Peyer's patch (tissue), 4 donors: ENCODE measurements at regions not wholly inside any gene's neighbourhood (a gene's known extent, or its start where the extent isn't known, plus 50 kb on each side); places are given as distances from the start of the nearest gene placed in this dataset.
"Not testable (repeated sequence)": the region's sequence is repeated elsewhere in the genome, so short reads cannot be mapped to it uniquely, and the experiment has no call there.

Experiments
- DNase-seq, 3 donors: peaks; one replicate each; pipeline ENCODE4 v3.0.0-alpha.2; 2017 to 2019
- H3K27ac ChIP-seq, 4 donors: fragments of 200-600 bp; sonication (generic); one replicate each; pipeline ENCODE4 v1.5.1; 2016 to 2019
- H3K27me3 ChIP-seq, 2 donors: fragments of 200-600 bp; sonication (generic); one replicate each; pipeline ENCODE4 v1.5.1; 2019
- H3K36me3 ChIP-seq, 3 donors: fragments of 200-600 bp; sonication (generic); one replicate each; pipeline ENCODE4 v1.5.1; 2016 to 2019
- H3K4me1 ChIP-seq, 4 donors: fragments of 200-600 bp; sonication (generic); one replicate each; pipeline ENCODE4 v1.5.1; 2016 to 2019
- H3K4me3 ChIP-seq, 4 donors: fragments of 200-600 bp; sonication (generic); 1 replicate in 3 of 4; 2 replicates in 1 of 4; pipeline ENCODE4 v1.5.1; 2016 to 2019; ENCODE audit warnings: mild to moderate bottlenecking in 1 of 4
- H3K9me3 ChIP-seq, 4 donors: fragments of 200-600 bp; sonication (generic); one replicate each; pipeline ENCODE4 v1.5.1; 2016 to 2019; ENCODE audit warnings: mild to moderate bottlenecking in 1 of 4
- POLR2A ChIP-seq, 2 donors: fragments of 450-650 bp; IDR thresholded peaks; one replicate each; pipeline ENCODE4 v1.5.1; 2017; ENCODE audit warnings: antibody characterized with exemption in 2 of 2, mild to moderate bottlenecking in 2 of 2, moderate library complexity in 2 of 2
- TF ChIP-seq, protein P1 (sequence below), 6 experiments: fragments of 450-650 bp in 4 of 6; fragments of 200-600 bp in 2 of 6; sonication (generic) in 1 of 6; IDR thresholded peaks; one replicate each; pipeline ENCODE4 v1.5.1; 2017 to 2019; ENCODE audit warnings: antibody characterized with exemption in 6 of 6, mild to moderate bottlenecking in 3 of 6, moderate library complexity in 1 of 6

DNA sequence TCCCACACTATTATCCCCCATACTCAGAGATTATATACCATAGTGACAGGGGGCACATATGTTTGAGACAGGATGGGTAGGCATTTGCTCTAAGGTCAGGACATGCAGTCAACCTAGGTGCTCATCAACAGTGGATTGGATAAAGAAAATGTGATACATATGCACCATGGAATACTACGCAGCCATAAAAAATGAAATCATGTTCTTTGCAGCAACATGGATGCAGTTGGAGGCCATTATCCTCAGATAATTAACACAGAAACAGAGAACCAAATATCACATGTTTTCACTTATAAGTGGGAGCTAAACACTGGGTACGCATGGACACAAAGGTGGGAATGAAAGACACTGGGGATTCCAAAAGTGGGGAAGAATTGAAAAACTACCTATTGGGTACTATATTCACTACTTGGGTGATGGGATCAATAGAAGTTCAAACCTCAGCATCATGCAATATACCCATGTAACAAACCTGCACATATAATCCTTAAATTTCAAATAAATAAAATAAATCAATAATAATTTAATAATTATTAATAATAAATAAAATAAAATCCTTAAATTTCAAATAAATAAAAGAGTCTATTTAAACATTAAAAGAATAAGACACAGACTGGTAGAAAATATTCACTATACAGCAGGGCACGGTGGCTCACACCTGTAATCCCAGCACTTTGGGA is 160.1 kb upstream of the CNOT2 start:
- H3K9me3 ChIP-seq, result no peaks in the 10 kb centered on the region
- H3K36me3 ChIP-seq, result no peaks in the 10 kb centered on the region
- H3K4me3 ChIP-seq, result no peak overlapping the region
- no peak overlapping the region for H3K27ac ChIP-seq
- H3K27me3 ChIP-seq, result no peaks in the 10 kb centered on the region
- DNase-seq, result no peak
- no peaks in the 10 kb centered on the region for H3K4me1 ChIP-seq
- TF ChIP-seq POLR2A (IDR thresholded peaks at IDR 0.05), result no peak
- TF ChIP-seq, protein P1, sequence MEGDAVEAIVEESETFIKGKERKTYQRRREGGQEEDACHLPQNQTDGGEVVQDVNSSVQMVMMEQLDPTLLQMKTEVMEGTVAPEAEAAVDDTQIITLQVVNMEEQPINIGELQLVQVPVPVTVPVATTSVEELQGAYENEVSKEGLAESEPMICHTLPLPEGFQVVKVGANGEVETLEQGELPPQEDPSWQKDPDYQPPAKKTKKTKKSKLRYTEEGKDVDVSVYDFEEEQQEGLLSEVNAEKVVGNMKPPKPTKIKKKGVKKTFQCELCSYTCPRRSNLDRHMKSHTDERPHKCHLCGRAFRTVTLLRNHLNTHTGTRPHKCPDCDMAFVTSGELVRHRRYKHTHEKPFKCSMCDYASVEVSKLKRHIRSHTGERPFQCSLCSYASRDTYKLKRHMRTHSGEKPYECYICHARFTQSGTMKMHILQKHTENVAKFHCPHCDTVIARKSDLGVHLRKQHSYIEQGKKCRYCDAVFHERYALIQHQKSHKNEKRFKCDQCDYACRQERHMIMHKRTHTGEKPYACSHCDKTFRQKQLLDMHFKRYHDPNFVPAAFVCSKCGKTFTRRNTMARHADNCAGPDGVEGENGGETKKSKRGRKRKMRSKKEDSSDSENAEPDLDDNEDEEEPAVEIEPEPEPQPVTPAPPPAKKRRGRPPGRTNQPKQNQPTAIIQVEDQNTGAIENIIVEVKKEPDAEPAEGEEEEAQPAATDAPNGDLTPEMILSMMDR (IDR thresholded peaks at IDR 0.05), result no peak

DNA sequence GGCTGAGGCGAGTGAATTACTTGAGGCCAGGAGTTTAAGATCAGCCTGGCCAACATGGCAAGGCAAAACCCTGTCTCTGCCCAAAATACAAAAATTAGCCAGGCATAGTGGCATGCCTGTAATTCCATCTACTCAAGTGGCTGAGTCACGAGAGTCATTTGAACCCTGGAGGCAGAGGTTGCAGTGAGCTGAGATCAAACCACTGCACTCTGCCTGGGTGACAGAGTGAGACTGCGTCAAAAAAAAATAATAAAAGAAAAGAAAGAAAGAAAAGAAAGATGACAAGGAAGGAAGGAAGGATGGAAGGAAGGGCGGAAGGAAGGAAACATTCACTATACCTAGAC is 159.6 kb upstream of the CNOT2 start:
- Histone ChIP-seq H3K36me3 (no peaks in the 10 kb centered on the region), H3K4me3 (no peak overlapping the region), H3K27ac (no peak overlapping the region), H3K27me3 (no peaks in the 10 kb centered on the region), H3K4me1 (no peaks in the 10 kb centered on the region), H3K9me3 (no peaks in the 10 kb centered on the region)
- DNase-seq, result no peak
- TF ChIP-seq POLR2A (IDR thresholded peaks at IDR 0.05), result no peak
- TF ChIP-seq, protein P1 (IDR thresholded peaks at IDR 0.05), result no peak

DNA sequence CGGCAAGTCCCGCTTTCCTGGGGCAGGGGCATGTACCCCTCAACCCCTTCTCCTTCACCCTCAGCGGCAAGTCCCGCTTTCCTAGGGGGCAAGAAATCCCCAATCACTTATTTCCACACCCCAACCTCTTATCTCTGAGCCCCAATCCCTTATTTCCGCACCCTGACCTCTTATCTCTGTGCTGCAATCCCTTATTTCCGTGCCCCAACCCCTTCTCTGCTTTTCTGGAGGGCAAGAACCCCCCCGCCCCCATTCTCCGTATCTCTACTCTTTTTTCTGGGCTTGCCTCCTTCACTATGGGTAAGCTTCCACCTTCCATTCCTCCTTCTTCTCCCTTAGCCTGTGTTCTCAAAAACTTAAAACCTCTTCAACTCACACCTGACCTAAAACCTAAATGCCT is 156.9 kb upstream of the CNOT2 start:
- H3K4me1 ChIP-seq, result not testable (repeated sequence)

DNA sequence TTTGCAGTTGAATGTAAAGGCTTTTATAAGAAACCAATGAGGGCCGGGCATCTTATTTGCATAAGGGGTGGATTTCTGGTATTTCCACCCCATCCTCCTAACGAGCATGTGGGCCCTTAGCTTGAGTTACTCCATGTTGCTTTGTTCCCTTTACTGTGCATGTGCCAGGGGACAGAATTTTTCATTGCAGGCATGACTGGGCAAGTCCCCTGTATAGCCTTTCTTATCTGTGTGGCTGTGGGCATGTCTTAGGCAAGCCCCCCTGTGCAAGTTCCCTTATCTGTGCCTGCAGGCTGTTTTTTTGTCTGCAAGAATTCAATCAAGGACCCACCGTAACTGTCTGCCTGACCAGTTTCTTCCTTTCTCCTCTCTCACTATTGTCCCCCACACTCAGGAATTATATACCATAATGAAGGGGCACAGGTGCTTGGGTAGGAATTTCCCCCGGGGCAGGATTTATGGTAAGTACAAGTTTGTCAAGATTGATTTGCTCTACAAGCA is 152.2 kb upstream of the CNOT2 start:
- Histone ChIP-seq H3K27ac (no peak overlapping the region), H3K4me1 (no peaks in the 10 kb centered on the region), H3K9me3 (no peaks in the 10 kb centered on the region), H3K36me3 (no peaks in the 10 kb centered on the region), H3K27me3 (no peaks in the 10 kb centered on the region), H3K4me3 (no peak overlapping the region)
- no peak for DNase-seq
- TF ChIP-seq, protein P1 (IDR thresholded peaks at IDR 0.05), result no peak
- TF ChIP-seq POLR2A (IDR thresholded peaks at IDR 0.05), result no peak

More for the DNA sequence above, 156.9 kb upstream of the CNOT2 start:
- not testable (repeated sequence) for H3K36me3 ChIP-seq, H3K9me3 ChIP-seq, DNase-seq, H3K27ac ChIP-seq, H3K4me3 ChIP-seq, H3K27me3 ChIP-seq

DNA sequence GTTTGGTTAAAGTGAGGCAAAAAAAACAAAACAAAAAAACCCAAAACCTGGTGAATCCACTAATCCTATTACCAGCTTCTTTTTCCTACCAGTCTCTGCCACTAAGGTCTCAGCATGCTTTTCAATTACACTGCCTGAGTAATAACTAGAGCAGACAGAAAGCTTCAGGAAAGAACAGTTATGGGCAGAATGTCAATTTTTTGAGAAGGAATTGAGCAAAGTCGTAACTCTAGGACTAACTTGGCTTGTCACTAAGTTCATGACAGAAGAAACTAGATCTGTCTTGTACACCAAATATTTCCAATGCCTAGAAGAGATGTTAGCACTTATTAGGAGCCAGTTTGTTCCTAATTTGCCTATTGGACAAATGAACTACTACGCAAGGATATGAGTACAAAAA is 148.8 kb upstream of the CNOT2 start:
- Histone ChIP-seq H3K27me3 (no peaks in the 10 kb centered on the region), H3K4me1 (no peaks in the 10 kb centered on the region), H3K36me3 (no peaks in the 10 kb centered on the region), H3K27ac (no peak overlapping the region), H3K9me3 (no peaks in the 10 kb centered on the region), H3K4me3 (no peak overlapping the region)
- DNase-seq, result no peak
- TF ChIP-seq POLR2A (IDR thresholded peaks at IDR 0.05), result no peak
- TF ChIP-seq, protein P1 (IDR thresholded peaks at IDR 0.05), result no peak

DNA sequence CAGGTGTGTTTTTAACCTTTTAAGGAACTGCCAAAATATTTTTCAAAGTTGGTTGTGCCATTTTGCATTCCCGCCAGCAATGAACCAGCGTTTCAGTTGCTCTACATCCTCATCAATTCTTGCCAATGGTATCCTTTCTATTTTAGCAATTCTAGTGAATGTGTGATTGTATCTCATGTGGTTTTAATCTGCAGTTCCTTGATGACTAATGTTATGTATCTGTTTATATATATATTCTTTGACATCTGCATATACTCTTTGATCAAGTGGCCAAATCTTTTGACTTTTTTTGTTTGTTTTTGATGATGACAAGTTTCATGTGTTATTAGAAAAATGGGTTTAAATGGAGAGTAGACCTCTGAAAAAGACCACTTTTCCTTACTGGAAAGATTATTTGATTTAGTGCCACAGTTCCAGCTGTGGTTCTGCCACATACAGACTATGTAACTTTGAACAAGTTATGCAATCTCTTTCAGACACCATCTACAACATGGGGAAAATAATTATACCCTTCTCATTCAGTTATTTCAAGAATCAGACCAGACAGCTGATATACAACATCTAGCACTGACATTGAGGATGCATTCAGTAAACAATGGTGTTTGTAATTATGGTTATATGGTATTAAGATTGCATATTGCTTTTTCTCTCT is 146.3 kb upstream of the CNOT2 start:
- Histone ChIP-seq H3K36me3 (no peaks in the 10 kb centered on the region), H3K27ac (no peak overlapping the region), H3K27me3 (no peaks in the 10 kb centered on the region), H3K4me3 (no peak overlapping the region), H3K4me1 (no peaks in the 10 kb centered on the region), H3K9me3 (no peaks in the 10 kb centered on the region)
- no peak for DNase-seq
- no peak for TF ChIP-seq POLR2A (IDR thresholded peaks at IDR 0.05)
- TF ChIP-seq, protein P1 (IDR thresholded peaks at IDR 0.05), result no peak
